ENCODE measurements at regions not wholly inside any gene's neighbourhood (a gene's known extent, or its start where the extent isn't known, plus 50 kb on each side); places are given as distances from the start of the nearest gene placed in this dataset.

- TF ChIP-seq CTCF (conservative IDR thresholded peaks at IDR 0.05; ENCODE audit: low read length) (no peak), EZH2phosphoT487 (IDR thresholded peaks at IDR 0.05; ENCODE audit: borderline replicate concordance, low read depth, low read length) (no peak)
These were observed 96.5 kb upstream of the SDK1 start for GRCh38 chr7:3204526-3204925.
